Sciatic nerve (tissue), 2 donors: ENCODE measurements at regions not wholly inside any gene's neighbourhood (a gene's known extent, or its start where the extent isn't known, plus 50 kb on each side); places are given as distances from the start of the nearest gene placed in this dataset. TPM values are rescaled to one million over a fixed set of nuclear protein-coding genes. Genes with fewer than 3 reads are reported as not detected.

ENCODE experiments used
- ATAC-seq: fragments of 200-7000 bp; cut with Tn5 transposase; one replicate; pipeline ENCODE4 v1.9.1; 2020; ENCODE audit warnings: mild to moderate bottlenecking, moderate library complexity
- DNase-seq: peaks from one replicate; pipeline ENCODE4 v3.0.0-alpha.2; 2020; ENCODE audit warnings: low spot score
- intact Hi-C: fragments of 100-400 bp; cut with DNase I; formaldehyde crosslinking; loops from one replicate; pipeline ENCODE4 v1.14.2; 2022
- microRNA-seq: library from miRNA; unstranded; fragments of <30 nt; microRNA quantifications from one replicate; pipeline ENCODE4 v1.2.0, GENCODE V29; 2020
- donor health status: DM: no; HTN: no; CAD: no.
- donor health status: DM: no; HTN: no; CAD: no.

- ATAC-seq (no peak), DNase-seq (no peak)
Observed at GRCh38 chr10:14403359-14403758, 72.6 kb upstream of the FRMD4A start.

GRCh38 chr10:14399641-14400040 lies 68.9 kb upstream of the FRMD4A start:
- DNase-seq (no peak), ATAC-seq (no peak)
- intact Hi-C loops: no loop called here

More at GRCh38 chr10:14403359-14403758, 72.6 kb upstream of the FRMD4A start:
- intact Hi-C loops: no loop called here

GRCh38 chr10:14397066-14397465 lies 66.3 kb upstream of the FRMD4A start:
- intact Hi-C loops: no loop called here
- ATAC-seq (peak; percentile 96), DNase-seq (peak; percentile 75)

GRCh38 chr10:14396411-14397048 lies 65.8 kb upstream of the FRMD4A start:
- intact Hi-C loops: no loop called here
- no peak for DNase-seq
- ATAC-seq: peak; percentile 58

GRCh38 chr10:14394179-14394578 lies 63.5 kb upstream of the FRMD4A start:
- no peak for ATAC-seq
- intact Hi-C loops: no loop called here
- DNase-seq: no peak

GRCh38 chr10:14391342-14391741 lies 60.6 kb upstream of the FRMD4A start:
- intact Hi-C loops: no loop called here
- DNase-seq (no peak), ATAC-seq (no peak)

GRCh38 chr10:14389981-14390590 lies 59.4 kb upstream of the FRMD4A start:
- ATAC-seq (no peak), DNase-seq (no peak)
- intact Hi-C loops: no loop called here

- intact Hi-C loops: no loop called here
- DNase-seq (no peak), ATAC-seq (no peak)
Observed at GRCh38 chr10:14385596-14386593, 55.2 kb upstream of the FRMD4A start.

- intact Hi-C loops: no loop called here
- no peak for ATAC-seq
- DNase-seq: no peak
Observed at GRCh38 chr10:14384915-14385314, 54.2 kb upstream of the FRMD4A start.

GRCh38 chr10:14384116-14384730 lies 53.5 kb upstream of the FRMD4A start:
- DNase-seq (no peak), ATAC-seq (no peak)
- intact Hi-C loops: no loop called here

GRCh38 chr10:14383266-14383665 lies 52.5 kb upstream of the FRMD4A start:
- no peak for DNase-seq
- intact Hi-C loops: no loop called here
- ATAC-seq: no peak

- no peak for ATAC-seq
- no peak for DNase-seq
- intact Hi-C loops: no loop called here
Observed at GRCh38 chr10:14382531-14382930, 51.8 kb upstream of the FRMD4A start.

GRCh38 chr10:14382022-14382421 lies 51.3 kb upstream of the FRMD4A start:
- DNase-seq: no peak
- ATAC-seq: no peak
- intact Hi-C loops: no loop called here

GRCh38 chr10:14381475-14381874 lies 50.8 kb upstream of the FRMD4A start:
- ATAC-seq: no peak
- intact Hi-C loops: no loop called here
- no peak for DNase-seq

- no peak for ATAC-seq
- intact Hi-C loops: no loop called here
- no peak for DNase-seq
Observed at GRCh38 chr10:14380746-14381145, 50.0 kb upstream of the FRMD4A start.

Small RNA genes in the stretch of these regions (microRNA-seq; reads per million reads assigned to microRNA genes)
- gene MIR1265: not detected
- not detected for gene MIR4293
